Smooth muscle cell (in vitro differentiated cells): ENCODE measurements at regions not wholly inside any gene's neighbourhood (a gene's known extent, or its start where the extent isn't known, plus 50 kb on each side); places are given as distances from the start of the nearest gene placed in this dataset.

Source experiments
- DNase-seq: peaks from one replicate; lab custom pipeline; 2025; ENCODE audit not compliant: unreplicated experiment; lab: John Stamatoyannopoulos, UW
- H2AFZ ChIP-seq: fragments of 200-600 bp; sonication (generic); 2 replicates; pipeline ENCODE4 v1.6.0; 2016; ENCODE audit warnings: antibody characterized with exemption, low read depth, mild to moderate bottlenecking
- H3F3A ChIP-seq: fragments of 200-600 bp; sonication (generic); 2 replicates; pipeline ENCODE4 v1.6.0; 2017; ENCODE audit warnings: antibody characterized with exemption, low read depth
- H3K27ac ChIP-seq: fragments of 200-600 bp; sonication (generic); 2 replicates; pipeline ENCODE4 v1.5.1; 2016; ENCODE audit warnings: low read depth, mild to moderate bottlenecking
- H3K27me3 ChIP-seq: fragments of 200-600 bp; sonication (generic); 2 replicates; pipeline ENCODE4 v1.6.1; 2016; ENCODE audit warnings: low read depth, mild to moderate bottlenecking
- H3K36me3 ChIP-seq: fragments of 200-600 bp; sonication (generic); 2 replicates; pipeline ENCODE4 v1.5.1; 2016; ENCODE audit warnings: low read depth
- H3K4me1 ChIP-seq: fragments of 200-600 bp; sonication (generic); 2 replicates; pipeline ENCODE4 v1.5.1; 2016; ENCODE audit warnings: low read depth
- H3K4me2 ChIP-seq: fragments of 200-600 bp; sonication (generic); 2 replicates; pipeline ENCODE4 v1.6.0; 2016; ENCODE audit warnings: mild to moderate bottlenecking
- H3K4me3 ChIP-seq: fragments of 200-600 bp; sonication (generic); 2 replicates; pipeline ENCODE4 v1.5.1; 2016; ENCODE audit warnings: mild to moderate bottlenecking
- H3K79me2 ChIP-seq: fragments of 200-600 bp; sonication (generic); 2 replicates; pipeline ENCODE4 v1.6.0; 2016; ENCODE audit warnings: low read depth, mild to moderate bottlenecking
- H3K9ac ChIP-seq: fragments of 200-600 bp; sonication (generic); 2 replicates; pipeline ENCODE4 v1.6.0; 2016; ENCODE audit warnings: low read depth
- H3K9me3 ChIP-seq: fragments of 200-600 bp; sonication (generic); replicated peaks from 2 replicates; pipeline ENCODE4 v1.5.1; 2016; ENCODE audit warnings: low read depth
- H4K20me1 ChIP-seq: fragments of 200-600 bp; sonication (generic); 2 replicates; pipeline ENCODE4 v1.6.0; 2016; ENCODE audit warnings: low read depth
- WGBS: methylation state at CpG from one replicate; pipeline ENCODE4 v1.1.7; 2016; ENCODE audit warnings: low lambda C conversion rate; 5-methylcytosine and 5-hydroxymethylcytosine counted together
- TF ChIP-seq, protein P1 (sequence below): fragments of 200-600 bp; sonication (generic); IDR thresholded peaks from 2 replicates; pipeline ENCODE4 v1.5.1; 2017; ENCODE audit warnings: borderline replicate concordance, mild to moderate bottlenecking, antibody characterized with exemption; ENCODE audit not compliant: insufficient read depth, poor library complexity, severe bottlenecking

DNA sequence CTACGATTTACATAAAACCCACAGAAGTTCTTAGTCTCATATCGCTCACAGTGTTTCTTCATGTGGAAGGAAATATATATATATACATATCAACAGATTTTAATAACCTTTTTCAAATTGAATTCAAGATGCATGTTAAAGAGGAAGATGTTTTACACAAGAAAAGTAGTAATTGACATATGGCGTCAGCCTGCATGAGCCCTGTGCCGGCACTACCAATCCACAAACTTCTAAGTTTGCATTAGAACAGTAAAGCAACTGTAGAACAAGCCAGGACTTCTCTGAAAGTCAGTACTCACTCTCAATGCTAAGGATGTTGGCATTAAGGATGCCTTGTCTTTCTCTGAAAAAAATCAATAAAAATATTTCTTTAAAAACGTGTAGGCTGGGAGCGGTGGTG is 441.3 kb upstream of the SMIM31 start:
- Histone ChIP-seq H4K20me1 (no peaks in the 10 kb centered on the region), H3K9ac (no peak overlapping the region), H3K4me3 (no peak overlapping the region), H3K27me3 (no peaks in the 10 kb centered on the region), H3K4me1 (no peaks in the 10 kb centered on the region), H3K27ac (no peak overlapping the region), H3K36me3 (no peaks in the 10 kb centered on the region), H3K9me3 (no peaks in the 10 kb centered on the region), H2AFZ (peak overlapping the region; percentile 30), H3K79me2 (no peaks in the 10 kb centered on the region), H3K4me2 (no peak overlapping the region), H3F3A (no peaks in the 10 kb centered on the region)
- WGBS = 55% methylated on average over 6 of the region's 6 CpGs
- DNase-seq = no peak
- TF ChIP-seq, protein P1, sequence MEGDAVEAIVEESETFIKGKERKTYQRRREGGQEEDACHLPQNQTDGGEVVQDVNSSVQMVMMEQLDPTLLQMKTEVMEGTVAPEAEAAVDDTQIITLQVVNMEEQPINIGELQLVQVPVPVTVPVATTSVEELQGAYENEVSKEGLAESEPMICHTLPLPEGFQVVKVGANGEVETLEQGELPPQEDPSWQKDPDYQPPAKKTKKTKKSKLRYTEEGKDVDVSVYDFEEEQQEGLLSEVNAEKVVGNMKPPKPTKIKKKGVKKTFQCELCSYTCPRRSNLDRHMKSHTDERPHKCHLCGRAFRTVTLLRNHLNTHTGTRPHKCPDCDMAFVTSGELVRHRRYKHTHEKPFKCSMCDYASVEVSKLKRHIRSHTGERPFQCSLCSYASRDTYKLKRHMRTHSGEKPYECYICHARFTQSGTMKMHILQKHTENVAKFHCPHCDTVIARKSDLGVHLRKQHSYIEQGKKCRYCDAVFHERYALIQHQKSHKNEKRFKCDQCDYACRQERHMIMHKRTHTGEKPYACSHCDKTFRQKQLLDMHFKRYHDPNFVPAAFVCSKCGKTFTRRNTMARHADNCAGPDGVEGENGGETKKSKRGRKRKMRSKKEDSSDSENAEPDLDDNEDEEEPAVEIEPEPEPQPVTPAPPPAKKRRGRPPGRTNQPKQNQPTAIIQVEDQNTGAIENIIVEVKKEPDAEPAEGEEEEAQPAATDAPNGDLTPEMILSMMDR = no peak

DNA sequence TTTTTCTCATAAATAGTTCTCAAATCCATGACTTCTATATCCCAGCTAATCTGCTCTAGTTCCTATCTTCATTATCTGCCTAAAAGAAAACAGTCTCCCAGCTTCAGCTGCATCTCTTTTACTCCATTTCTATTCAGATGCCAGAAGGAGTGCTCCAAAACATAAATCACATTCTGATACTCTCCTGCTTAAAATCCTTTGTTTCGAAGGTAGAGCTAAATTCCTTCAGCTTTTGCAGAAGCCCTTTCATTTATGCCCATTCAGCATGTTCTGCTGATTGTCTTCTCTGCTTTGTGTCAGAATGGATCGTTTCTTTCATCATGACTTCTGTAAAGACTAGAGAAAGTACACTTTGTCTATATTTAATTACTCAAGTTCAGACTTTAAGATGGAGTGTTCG is 440.1 kb upstream of the SMIM31 start:
- Histone ChIP-seq H3F3A (no peaks in the 10 kb centered on the region), H2AFZ (peak overlapping the region; percentile 34), H3K79me2 (no peaks in the 10 kb centered on the region), H3K36me3 (no peaks in the 10 kb centered on the region), H3K9ac (no peak overlapping the region), H3K4me1 (no peaks in the 10 kb centered on the region), H3K27me3 (no peaks in the 10 kb centered on the region), H3K9me3 (no peaks in the 10 kb centered on the region), H3K4me3 (no peak overlapping the region), H3K27ac (no peak overlapping the region), H3K4me2 (no peak overlapping the region), H4K20me1 (no peaks in the 10 kb centered on the region)
- TF ChIP-seq, protein P1 = no peak
- WGBS = 41% methylated on average over 3 of the region's 3 CpGs
- no peak for DNase-seq

DNA sequence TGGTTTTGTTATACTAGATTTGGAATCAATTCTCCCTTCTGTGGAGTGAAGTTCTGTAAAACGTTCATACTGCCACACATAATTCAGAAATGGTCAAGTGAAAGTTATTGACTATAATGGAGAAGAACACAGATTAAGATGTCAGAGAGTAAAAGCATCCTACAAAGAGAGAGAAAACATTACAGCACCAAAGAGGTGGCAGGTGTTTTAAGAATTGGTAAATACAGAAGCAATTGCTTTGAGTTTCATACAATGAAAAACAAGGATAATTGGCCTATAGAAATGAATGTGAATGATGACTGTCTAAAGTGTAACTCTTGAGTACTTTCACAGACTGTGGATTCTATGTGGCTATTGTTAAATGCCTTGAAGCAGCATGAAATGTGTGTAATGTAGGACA is 435.6 kb upstream of the SMIM31 start:
- Histone ChIP-seq H3K27me3 (no peaks in the 10 kb centered on the region), H3K4me3 (no peak overlapping the region), H3K4me2 (no peak overlapping the region), H2AFZ (no peak overlapping the region), H3K9me3 (no peaks in the 10 kb centered on the region), H3K27ac (no peak overlapping the region), H3K36me3 (no peaks in the 10 kb centered on the region), H3F3A (no peaks in the 10 kb centered on the region), H3K9ac (no peak overlapping the region), H4K20me1 (no peaks in the 10 kb centered on the region), H3K4me1 (no peaks in the 10 kb centered on the region), H3K79me2 (no peaks in the 10 kb centered on the region)
- TF ChIP-seq, protein P1 = no peak
- WGBS = 75% methylated on average over 1 of the region's 1 CpG
- no peak for DNase-seq

GRCh38 chr4:164319688-164320087 is 434.2 kb upstream of the SMIM31 start:
- H3F3A ChIP-seq = no peaks in the 10 kb centered on the region
- no peak overlapping the region for H2AFZ ChIP-seq
- H3K27ac ChIP-seq = no peak overlapping the region
- no peak overlapping the region for H3K4me3 ChIP-seq
- H3K9me3 ChIP-seq = no peaks in the 10 kb centered on the region
- H3K79me2 ChIP-seq = no peaks in the 10 kb centered on the region
- H3K27me3 ChIP-seq = no peaks in the 10 kb centered on the region
- no peaks in the 10 kb centered on the region for H3K4me1 ChIP-seq
- H3K4me2 ChIP-seq = no peak overlapping the region
- no peak for DNase-seq
- H3K36me3 ChIP-seq = no peaks in the 10 kb centered on the region
- H3K9ac ChIP-seq = no peak overlapping the region
- TF ChIP-seq, protein P1 = no peak
- H4K20me1 ChIP-seq = no peaks in the 10 kb centered on the region
